IMR-90 (cell line): ENCODE measurements at regions not wholly inside any gene's neighbourhood (a gene's known extent, or its start where the extent isn't known, plus 50 kb on each side); places are given as distances from the start of the nearest gene placed in this dataset.

ENCODE experiments used
- CTCF ChIP-seq: conservative IDR thresholded peaks from 2 replicates; pipeline ENCODE4 v1.5.1; 2012; ENCODE audit warnings: mild to moderate bottlenecking, low read depth, low read length, improper control_type of control experiment
- POLR2A ChIP-seq: IDR thresholded peaks from 2 replicates; pipeline ENCODE4 v1.6.1; 2012; ENCODE audit warnings: mild to moderate bottlenecking, low read depth, low read length

DNA sequence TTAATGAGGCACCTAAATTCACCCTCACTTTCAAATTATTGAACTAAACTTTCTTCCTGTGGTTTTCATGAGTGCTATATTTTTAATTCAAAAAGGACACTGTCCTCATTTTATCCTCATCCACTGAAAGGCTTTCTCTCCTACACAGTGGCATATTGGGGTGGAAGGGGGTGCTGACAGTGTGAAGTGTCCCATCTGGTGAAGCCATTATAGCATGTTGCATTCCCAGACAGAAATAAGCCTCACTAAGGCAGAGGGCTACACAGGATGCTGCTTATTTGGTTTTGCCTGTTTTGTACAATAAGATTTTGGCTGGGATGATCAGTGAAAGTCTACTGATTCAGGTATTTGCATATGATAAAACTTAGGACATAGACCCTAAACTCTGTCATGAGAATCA lies 82.4 kb upstream of the INHBA start:
- TF ChIP-seq CTCF: no peak
- no peak for TF ChIP-seq POLR2A
